NCI-H2196 (cell line): ENCODE measurements at regions not wholly inside any gene's neighbourhood (a gene's known extent, or its start where the extent isn't known, plus 50 kb on each side); places are given as distances from the start of the nearest gene placed in this dataset.
"Not testable (repeated sequence)": the region's sequence is repeated elsewhere in the genome, so short reads cannot be mapped to it uniquely, and the experiment has no call there.

ENCODE experiments used
- DNase-seq: peaks from one replicate; lab custom pipeline; 2025; ENCODE audit not compliant: unreplicated experiment; lab: John Stamatoyannopoulos, UW

GRCh38 chr2:137879121-137879520 lies 85.2 kb upstream of the HNMT start:
- no peak for DNase-seq

- DNase-seq = no peak
These were observed 82.6 kb upstream of the HNMT start for GRCh38 chr2:137881711-137882110.

- DNase-seq = no peak
These were observed 78.0 kb upstream of the HNMT start for GRCh38 chr2:137886083-137886831.

GRCh38 chr2:137888845-137889244 lies 75.4 kb upstream of the HNMT start:
- DNase-seq = peak; percentile 6

GRCh38 chr2:137892739-137893138 lies 71.5 kb upstream of the HNMT start:
- DNase-seq = peak; percentile 7

GRCh38 chr2:137893145-137893544 lies 71.1 kb upstream of the HNMT start:
- no peak for DNase-seq

- no peak for DNase-seq
These were observed 67.8 kb upstream of the HNMT start for GRCh38 chr2:137896467-137896866.

GRCh38 chr2:137897082-137897481 lies 67.2 kb upstream of the HNMT start:
- DNase-seq = no peak

GRCh38 chr2:137900421-137901141 lies 63.7 kb upstream of the HNMT start:
- no peak for DNase-seq

- peak; percentile 43 for DNase-seq
These were observed 53.6 kb upstream of the HNMT start for GRCh38 chr2:137910641-137911040.

- DNase-seq = no peak
These were observed 51.9 kb upstream of the HNMT start for GRCh38 chr2:137912371-137912770.

GRCh38 chr2:137913169-137913568 lies 51.1 kb upstream of the HNMT start:
- no peak for DNase-seq

GRCh38 chr2:137913648-137914047 lies 50.6 kb upstream of the HNMT start:
- not testable (repeated sequence) for DNase-seq
